Fibroblast of skin of left biceps (primary cell): ENCODE measurements at regions not wholly inside any gene's neighbourhood (a gene's known extent, or its start where the extent isn't known, plus 50 kb on each side); places are given as distances from the start of the nearest gene placed in this dataset.

ENCODE experiments used
- DNase-seq, 2 experiments: peaks; one replicate each; pipeline ENCODE4 v3.0.0-alpha.2; 2013; ENCODE audit warnings: low read depth in 2 of 2

DNA sequence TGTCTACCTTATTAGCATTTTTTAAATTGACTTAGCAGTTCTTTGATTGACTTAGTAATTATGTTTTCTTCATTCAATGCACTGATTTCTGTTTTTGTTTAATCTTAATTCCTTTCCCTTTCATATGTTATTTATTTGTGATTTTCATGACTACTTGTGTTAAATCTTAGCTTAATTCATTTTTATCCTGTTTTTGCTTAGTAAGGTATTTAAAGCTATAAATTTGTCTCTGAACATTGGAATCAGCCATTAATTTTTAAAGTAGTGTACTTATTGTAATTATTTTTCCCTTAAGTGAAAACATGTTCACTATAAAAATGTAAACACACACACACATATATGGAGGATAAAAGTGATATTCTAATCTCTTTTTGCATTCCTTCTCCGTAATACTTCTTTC, 109.1 kb upstream of the DIPK2B start:
- no peak for DNase-seq

DNA sequence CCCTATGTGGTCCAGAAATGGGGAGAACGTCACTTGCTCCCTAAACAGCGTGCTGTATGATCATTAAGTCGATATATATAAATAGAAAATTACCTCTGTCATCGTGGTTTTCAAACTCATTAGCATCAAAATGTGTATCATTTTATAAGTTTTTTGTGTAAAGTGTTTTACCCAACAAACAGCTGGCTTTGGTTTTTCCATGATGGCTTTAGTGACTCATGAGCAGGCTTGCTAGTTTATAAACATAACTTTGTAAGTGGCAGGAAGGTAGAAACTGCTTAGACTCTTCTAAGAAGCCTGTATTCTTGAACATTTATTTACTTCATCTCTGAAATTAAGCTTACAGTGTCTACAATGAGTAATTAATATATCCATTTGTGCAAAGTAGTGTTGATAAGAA, 108.4 kb upstream of the DIPK2B start:
- DNase-seq, result no peak

DNA sequence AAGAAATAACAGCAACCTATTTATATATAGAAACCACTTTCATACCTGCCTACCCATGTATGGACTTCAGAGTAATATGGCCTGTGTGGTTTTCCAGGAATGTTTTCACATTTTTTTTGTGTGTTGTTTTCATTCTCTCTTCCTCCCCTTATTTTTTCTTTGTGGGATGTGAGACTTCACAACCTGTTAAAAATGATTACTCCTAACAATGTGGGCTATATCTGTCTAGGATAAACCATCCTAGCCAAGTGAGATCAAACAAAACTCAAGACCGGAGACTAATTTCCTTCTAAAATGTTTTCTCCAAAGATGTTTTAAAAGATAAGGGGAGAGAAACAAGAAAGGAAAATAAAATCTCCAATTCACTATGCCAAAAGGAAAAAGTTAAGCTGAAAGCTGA, 106.1 kb upstream of the DIPK2B start:
- no peak for DNase-seq

- no peak for DNase-seq
These were observed 100.0 kb upstream of the DIPK2B start for GRCh38 chrX:45300638-45301037.

DNA sequence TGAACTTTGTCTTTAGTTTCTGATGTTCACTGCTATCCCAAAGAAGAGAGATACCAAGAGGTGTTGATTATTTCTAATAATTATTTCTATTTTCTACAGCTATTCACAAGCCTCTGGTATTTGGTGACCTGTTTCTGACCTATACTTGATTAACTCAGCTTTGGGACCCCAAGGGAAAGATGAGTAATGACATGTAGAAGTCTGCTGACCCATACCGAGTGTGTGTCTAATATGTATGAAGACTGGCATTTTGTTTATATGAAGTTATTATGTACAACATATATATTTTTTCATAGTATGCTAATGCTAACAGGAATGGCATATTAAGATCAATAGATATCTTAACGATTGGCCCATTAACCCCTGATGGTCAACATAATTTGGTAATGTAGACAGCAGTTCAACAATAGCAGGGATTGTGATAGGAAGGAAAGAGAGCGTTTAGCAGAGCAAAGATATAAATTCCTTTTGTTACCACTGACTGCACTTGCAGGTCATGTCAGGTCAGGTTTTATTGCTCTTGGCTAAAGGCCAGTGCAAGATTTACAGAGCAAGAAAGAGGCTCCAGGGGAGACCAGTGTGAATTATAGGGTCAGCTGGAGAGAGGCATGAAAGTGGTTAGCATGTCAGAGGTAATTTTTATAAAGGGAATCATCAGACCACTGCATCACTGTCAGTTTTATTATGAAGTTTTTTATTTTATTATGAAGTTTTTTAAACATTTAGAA, 94.7 kb upstream of the DIPK2B start:
- peak; percentile 21 to 26 for DNase-seq

GRCh38 chrX:45274576-45274975, 73.9 kb upstream of the DIPK2B start:
- no peak for DNase-seq

- no peak for DNase-seq
These were observed 66.3 kb upstream of the DIPK2B start for GRCh38 chrX:45267007-45267406.

DNA sequence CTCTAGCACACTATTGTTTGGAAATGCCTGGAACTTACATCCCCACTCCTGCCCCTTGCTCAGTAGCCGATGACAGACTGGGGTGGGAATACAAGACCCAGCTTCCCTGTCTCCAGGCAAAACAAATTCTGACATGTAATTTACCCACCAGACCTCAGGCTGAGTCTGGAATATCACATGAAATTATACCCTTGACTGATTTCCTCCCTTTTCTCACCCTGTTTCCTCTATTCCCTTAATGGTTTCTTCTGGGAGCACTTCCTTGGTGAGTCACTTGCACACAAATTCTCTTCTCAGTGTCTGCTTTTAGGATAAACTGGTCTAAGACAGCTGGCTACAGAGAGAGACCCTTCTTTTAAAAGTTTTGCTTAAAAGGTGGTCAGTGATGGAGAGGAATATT, 65.8 kb upstream of the DIPK2B start:
- no peak for DNase-seq

- DNase-seq, result no peak
These were observed 64.2 kb upstream of the DIPK2B start for GRCh38 chrX:45264865-45265264.

- no peak for DNase-seq
These were observed 60.8 kb upstream of the DIPK2B start for GRCh38 chrX:45261471-45261870.

DNA sequence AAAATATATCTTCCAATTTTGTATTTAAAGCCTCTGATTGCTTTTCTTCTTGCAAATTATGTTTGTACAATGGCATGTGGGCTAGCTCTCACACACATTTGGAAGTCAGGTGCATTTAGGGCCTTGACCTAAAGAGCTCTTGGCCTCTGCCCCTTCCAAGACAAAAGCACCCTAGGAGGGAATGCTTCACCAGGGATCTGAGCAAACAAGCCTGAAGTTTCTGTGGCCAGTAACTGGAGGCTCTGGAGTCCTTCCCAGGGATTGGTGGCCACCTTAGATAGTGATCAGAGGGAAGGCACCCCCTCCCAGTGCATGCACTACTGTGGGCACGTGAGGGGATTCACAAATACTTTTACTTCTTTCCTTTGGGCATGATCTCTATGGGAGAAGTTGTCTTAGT, 60.3 kb upstream of the DIPK2B start:
- no peak for DNase-seq

DNA sequence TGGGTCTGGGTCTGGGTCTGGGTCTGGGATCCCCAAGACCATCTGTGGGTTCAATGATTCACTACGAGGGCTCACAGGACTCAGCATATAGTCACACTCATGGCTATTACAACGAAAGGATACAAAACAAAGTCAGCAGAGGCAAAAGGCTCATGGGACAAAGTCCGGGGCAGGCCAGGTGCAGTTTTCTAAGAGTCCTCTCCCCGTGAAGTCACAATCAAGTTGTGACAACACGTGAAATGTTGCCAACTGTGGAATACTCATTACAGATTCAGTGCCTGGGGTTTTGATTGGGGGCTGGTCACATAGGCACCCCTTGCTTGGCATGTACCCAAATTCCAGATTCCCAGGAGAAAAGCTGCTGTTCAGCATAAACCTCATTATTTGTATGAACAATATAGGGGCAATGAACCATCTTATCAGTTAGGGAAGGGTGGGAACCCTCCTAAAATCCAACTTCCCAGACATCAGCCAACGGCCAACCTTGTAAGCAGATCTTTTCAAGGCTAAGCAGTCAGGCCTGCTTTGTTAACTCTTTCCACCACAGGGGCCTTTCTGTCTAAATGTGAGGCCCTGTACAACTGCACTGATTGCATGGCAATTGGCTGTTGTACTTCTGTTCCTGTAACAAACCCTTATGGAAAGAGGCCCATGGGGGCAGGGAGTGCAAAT, 58.2 kb upstream of the DIPK2B start:
- no peak for DNase-seq
